Urothelium cell line (cell line): ENCODE measurements at regions not wholly inside any gene's neighbourhood (a gene's known extent, or its start where the extent isn't known, plus 50 kb on each side); places are given as distances from the start of the nearest gene placed in this dataset.

Source experiments
- DNase-seq: peaks from one replicate; pipeline ENCODE4 v3.0.0; 2011; ENCODE audit warnings: low spot score, mixed read lengths
- FAIRE-seq: peaks from 2 replicates; lab custom pipeline; 2011; peaks lifted over from hg19 to GRCh38; lab: Jason Lieb, UNC

DNA sequence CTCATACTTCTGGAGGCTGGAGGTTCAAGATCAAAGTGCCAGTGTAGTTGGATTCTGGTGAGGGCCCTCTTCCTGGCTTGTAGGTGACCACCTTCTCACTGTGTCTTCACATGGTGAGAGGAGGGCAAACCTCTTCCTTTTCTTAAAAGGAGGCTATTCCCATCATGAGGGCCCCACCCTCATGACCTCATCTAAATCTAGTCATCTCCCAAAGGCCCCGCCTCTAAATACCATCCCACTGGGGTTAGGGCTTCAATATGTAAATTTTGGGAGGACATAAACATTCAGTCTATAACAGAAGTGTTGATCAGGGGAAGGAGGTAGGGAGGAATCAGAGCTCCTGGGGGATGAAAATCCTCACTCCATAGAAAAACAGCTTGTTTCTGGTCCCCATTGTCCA is 60.8 kb upstream of the DIPK2B start:
- FAIRE-seq, result no peak
- no peak for DNase-seq

DNA sequence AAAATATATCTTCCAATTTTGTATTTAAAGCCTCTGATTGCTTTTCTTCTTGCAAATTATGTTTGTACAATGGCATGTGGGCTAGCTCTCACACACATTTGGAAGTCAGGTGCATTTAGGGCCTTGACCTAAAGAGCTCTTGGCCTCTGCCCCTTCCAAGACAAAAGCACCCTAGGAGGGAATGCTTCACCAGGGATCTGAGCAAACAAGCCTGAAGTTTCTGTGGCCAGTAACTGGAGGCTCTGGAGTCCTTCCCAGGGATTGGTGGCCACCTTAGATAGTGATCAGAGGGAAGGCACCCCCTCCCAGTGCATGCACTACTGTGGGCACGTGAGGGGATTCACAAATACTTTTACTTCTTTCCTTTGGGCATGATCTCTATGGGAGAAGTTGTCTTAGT is 60.3 kb upstream of the DIPK2B start:
- DNase-seq, result no peak
- FAIRE-seq, result no peak

DNA sequence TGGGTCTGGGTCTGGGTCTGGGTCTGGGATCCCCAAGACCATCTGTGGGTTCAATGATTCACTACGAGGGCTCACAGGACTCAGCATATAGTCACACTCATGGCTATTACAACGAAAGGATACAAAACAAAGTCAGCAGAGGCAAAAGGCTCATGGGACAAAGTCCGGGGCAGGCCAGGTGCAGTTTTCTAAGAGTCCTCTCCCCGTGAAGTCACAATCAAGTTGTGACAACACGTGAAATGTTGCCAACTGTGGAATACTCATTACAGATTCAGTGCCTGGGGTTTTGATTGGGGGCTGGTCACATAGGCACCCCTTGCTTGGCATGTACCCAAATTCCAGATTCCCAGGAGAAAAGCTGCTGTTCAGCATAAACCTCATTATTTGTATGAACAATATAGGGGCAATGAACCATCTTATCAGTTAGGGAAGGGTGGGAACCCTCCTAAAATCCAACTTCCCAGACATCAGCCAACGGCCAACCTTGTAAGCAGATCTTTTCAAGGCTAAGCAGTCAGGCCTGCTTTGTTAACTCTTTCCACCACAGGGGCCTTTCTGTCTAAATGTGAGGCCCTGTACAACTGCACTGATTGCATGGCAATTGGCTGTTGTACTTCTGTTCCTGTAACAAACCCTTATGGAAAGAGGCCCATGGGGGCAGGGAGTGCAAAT is 58.2 kb upstream of the DIPK2B start:
- FAIRE-seq (no peak), DNase-seq (no peak)
